Ishikawa (cell line): ENCODE measurements at regions not wholly inside any gene's neighbourhood (a gene's known extent, or its start where the extent isn't known, plus 50 kb on each side); places are given as distances from the start of the nearest gene placed in this dataset.

Experiments
- CEBPB ChIP-seq: IDR thresholded peaks from 2 replicates; pipeline ENCODE4 v1.6.1; 2012
- CREB1 ChIP-seq: IDR thresholded peaks from 2 replicates; pipeline ENCODE4 v1.6.1; 2012; ENCODE audit warnings: low read depth
- EGR1 ChIP-seq: IDR thresholded peaks from 2 replicates; pipeline ENCODE4 v1.6.1; 2012
- EP300 ChIP-seq: IDR thresholded peaks from 2 replicates; pipeline ENCODE4 v1.6.1; 2012; ENCODE audit warnings: borderline replicate concordance
- FOXM1 ChIP-seq: IDR thresholded peaks from 2 replicates; pipeline ENCODE4 v1.6.1; 2012; ENCODE audit warnings: low read depth, borderline replicate concordance
- NFIC ChIP-seq: IDR thresholded peaks from 2 replicates; pipeline ENCODE4 v1.6.1; 2012
- TAF1 ChIP-seq: IDR thresholded peaks from 2 replicates; pipeline ENCODE4 v1.6.1; 2012; ENCODE audit warnings: low read depth, mild to moderate bottlenecking
- TCF12 ChIP-seq: IDR thresholded peaks from 2 replicates; pipeline ENCODE4 v1.6.1; 2012; ENCODE audit warnings: low read depth
- YY1 ChIP-seq: IDR thresholded peaks from 2 replicates; pipeline ENCODE4 v1.6.1; 2012; ENCODE audit warnings: low read depth
- TF ChIP-seq, protein P1 (sequence below): IDR thresholded peaks from 2 replicates; pipeline ENCODE4 v1.6.1; 2012

DNA sequence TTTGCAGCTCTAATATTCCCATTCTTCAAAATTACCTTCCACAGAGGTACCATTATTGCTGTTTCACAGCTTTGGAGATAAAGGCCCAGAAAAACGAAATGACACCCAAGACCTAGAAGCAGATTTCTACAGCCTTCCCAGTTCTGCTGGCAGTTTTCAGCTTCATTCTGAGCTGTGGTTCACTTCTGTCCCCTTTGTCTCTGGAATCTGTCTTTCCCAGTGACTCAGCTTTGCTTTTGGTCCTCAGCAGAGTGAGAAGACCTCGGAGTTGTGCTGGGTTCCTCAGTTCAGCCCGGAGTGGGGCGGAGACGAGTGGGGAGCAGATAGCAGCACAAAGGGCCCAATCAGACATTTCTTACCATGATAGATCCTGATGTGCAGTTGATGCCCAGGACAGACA, 180.7 kb upstream of the CXCR4 start:
- TF ChIP-seq NFIC: no peak
- no peak for TF ChIP-seq EGR1
- no peak for TF ChIP-seq CEBPB
- TF ChIP-seq CREB1: no peak
- no peak for TF ChIP-seq EP300
- TF ChIP-seq, protein P1, sequence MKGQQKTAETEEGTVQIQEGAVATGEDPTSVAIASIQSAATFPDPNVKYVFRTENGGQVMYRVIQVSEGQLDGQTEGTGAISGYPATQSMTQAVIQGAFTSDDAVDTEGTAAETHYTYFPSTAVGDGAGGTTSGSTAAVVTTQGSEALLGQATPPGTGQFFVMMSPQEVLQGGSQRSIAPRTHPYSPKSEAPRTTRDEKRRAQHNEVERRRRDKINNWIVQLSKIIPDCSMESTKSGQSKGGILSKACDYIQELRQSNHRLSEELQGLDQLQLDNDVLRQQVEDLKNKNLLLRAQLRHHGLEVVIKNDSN: no peak
- no peak for TF ChIP-seq FOXM1
- no peak for TF ChIP-seq YY1
- TF ChIP-seq TAF1: no peak
- TF ChIP-seq TCF12: no peak
